Fibroblast of pulmonary artery (primary cell): ENCODE measurements at regions not wholly inside any gene's neighbourhood (a gene's known extent, or its start where the extent isn't known, plus 50 kb on each side); places are given as distances from the start of the nearest gene placed in this dataset.

ENCODE experiments used
- DNase-seq: peaks from one replicate; pipeline ENCODE4 v3.0.0-alpha.2; 2010; ENCODE audit warnings: low read depth
- H3K4me3 ChIP-seq: replicated peaks from 2 replicates; pipeline ENCODE4 v1.5.1; 2011; ENCODE audit warnings: low read depth, mild to moderate bottlenecking, control low read depth, low read length, moderate library complexity
- CTCF ChIP-seq: IDR thresholded peaks from 2 replicates; pipeline ENCODE4 v1.5.1; 2011; ENCODE audit warnings: mild to moderate bottlenecking, control low read depth, low read length, inconsistent platforms; ENCODE audit errors: missing control alignments

GRCh38 chr11:115112754-115113153 is 391.5 kb downstream of the CADM1 start:
- no peak overlapping the region for H3K4me3 ChIP-seq
- TF ChIP-seq CTCF, result no peak
- DNase-seq, result no peak

- no peak for TF ChIP-seq CTCF
- no peak for DNase-seq
- H3K4me3 ChIP-seq, result no peak overlapping the region
Observed at GRCh38 chr11:115117956-115118493, 386.2 kb downstream of the CADM1 start.

- no peak for DNase-seq
- no peak for TF ChIP-seq CTCF
- H3K4me3 ChIP-seq, result no peak overlapping the region
Observed at GRCh38 chr11:115119146-115119545, 385.1 kb downstream of the CADM1 start.
